OCI-LY7 (cell line): ENCODE measurements at regions not wholly inside any gene's neighbourhood (a gene's known extent, or its start where the extent isn't known, plus 50 kb on each side); places are given as distances from the start of the nearest gene placed in this dataset.

ENCODE experiments used
- EZH2phosphoT487 ChIP-seq: fragments of 200-600 bp; sonication (generic); IDR thresholded peaks from 2 replicates; pipeline ENCODE4 v1.6.1; 2018; ENCODE audit warnings: low read depth, borderline replicate concordance, mild to moderate bottlenecking, mixed run types, antibody characterized with exemption, low read length, moderate library complexity, mixed read lengths
- TF ChIP-seq, protein P1 (sequence below): fragments of 200-600 bp; sonication (generic); conservative IDR thresholded peaks from 2 replicates; pipeline ENCODE4 v1.5.1; 2014; ENCODE audit warnings: mild to moderate bottlenecking, antibody characterized with exemption, low read length, moderate library complexity, mixed read lengths

DNA sequence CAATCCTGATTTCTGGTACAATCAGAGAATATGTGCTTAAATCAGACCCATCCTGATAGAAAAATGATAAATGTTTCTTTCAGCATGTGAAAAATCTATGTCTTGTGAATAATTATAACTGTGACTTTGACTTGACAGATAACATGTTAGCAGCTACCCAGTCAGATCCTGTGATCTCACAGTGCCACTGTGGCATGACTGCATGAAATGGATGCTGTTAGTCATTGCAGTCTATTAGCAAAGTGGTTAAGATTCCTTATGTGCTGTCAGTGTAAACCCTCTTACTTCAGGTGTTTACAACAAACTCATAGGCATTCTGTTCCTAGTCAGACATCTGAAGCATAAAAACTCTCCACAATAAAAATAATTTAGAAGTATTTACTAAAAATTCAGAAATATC, 244.6 kb upstream of the RND3 start:
- TF ChIP-seq, protein P1, sequence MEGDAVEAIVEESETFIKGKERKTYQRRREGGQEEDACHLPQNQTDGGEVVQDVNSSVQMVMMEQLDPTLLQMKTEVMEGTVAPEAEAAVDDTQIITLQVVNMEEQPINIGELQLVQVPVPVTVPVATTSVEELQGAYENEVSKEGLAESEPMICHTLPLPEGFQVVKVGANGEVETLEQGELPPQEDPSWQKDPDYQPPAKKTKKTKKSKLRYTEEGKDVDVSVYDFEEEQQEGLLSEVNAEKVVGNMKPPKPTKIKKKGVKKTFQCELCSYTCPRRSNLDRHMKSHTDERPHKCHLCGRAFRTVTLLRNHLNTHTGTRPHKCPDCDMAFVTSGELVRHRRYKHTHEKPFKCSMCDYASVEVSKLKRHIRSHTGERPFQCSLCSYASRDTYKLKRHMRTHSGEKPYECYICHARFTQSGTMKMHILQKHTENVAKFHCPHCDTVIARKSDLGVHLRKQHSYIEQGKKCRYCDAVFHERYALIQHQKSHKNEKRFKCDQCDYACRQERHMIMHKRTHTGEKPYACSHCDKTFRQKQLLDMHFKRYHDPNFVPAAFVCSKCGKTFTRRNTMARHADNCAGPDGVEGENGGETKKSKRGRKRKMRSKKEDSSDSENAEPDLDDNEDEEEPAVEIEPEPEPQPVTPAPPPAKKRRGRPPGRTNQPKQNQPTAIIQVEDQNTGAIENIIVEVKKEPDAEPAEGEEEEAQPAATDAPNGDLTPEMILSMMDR, result no peak
- no peak for TF ChIP-seq EZH2phosphoT487
